ENCODE measurements at regions not wholly inside any gene's neighbourhood (a gene's known extent, or its start where the extent isn't known, plus 50 kb on each side); places are given as distances from the start of the nearest gene placed in this dataset.

DNA sequence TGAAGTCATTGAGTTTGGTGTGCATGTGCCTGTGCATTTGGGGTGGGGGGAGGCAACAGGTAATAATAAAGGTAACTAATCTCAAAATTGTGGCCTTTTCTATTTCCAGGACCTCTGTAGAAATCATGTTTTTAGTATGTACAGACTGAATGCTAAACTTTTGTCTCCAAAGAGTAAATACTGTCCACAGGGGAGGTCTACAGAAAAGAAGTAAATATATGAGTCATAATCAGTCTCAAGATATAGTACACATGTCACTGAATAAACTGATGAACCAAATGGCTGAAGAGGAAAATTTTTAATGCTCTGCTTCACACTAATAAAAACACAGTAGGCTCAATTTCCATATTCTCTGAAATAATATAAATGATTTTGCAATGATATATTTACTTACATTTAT, 440.4 kb upstream of the ZFP42 start:
- no peak overlapping the region for H3K27ac ChIP-seq
- CTCF ChIA-PET = no interaction called here
- TF ChIP-seq, protein P1, sequence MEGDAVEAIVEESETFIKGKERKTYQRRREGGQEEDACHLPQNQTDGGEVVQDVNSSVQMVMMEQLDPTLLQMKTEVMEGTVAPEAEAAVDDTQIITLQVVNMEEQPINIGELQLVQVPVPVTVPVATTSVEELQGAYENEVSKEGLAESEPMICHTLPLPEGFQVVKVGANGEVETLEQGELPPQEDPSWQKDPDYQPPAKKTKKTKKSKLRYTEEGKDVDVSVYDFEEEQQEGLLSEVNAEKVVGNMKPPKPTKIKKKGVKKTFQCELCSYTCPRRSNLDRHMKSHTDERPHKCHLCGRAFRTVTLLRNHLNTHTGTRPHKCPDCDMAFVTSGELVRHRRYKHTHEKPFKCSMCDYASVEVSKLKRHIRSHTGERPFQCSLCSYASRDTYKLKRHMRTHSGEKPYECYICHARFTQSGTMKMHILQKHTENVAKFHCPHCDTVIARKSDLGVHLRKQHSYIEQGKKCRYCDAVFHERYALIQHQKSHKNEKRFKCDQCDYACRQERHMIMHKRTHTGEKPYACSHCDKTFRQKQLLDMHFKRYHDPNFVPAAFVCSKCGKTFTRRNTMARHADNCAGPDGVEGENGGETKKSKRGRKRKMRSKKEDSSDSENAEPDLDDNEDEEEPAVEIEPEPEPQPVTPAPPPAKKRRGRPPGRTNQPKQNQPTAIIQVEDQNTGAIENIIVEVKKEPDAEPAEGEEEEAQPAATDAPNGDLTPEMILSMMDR (conservative IDR thresholded peaks at IDR 0.05; ENCODE audit: low read depth) = no peak
- DNase-seq (ENCODE audit: low spot score) = no peak
- POLR2A ChIA-PET (ENCODE audit: low non-redundant PET) = no interaction called here

DNA sequence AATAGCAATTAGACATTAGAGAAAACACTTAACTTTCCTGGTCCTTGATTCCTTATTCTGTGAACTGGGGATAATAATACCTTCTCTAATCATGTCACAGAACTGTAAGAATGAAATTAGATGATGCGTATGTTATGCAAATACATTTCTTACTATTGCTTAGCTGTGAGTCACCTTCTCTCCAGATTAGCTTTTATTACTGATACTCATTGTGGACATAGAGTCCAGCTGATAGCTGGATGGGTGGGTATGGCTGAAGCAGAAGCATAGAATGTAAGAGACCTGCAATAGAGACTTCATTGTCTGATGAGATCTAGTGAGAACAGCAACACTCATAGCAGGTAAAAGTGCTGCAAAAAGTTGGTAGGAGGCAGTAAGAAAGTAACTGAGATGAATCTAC, 437.2 kb upstream of the ZFP42 start:
- H3K27ac ChIP-seq = no peak overlapping the region
- ChIA-PET POLR2A (ENCODE audit: low non-redundant PET) (no interaction called here), CTCF (no interaction called here)
- DNase-seq (ENCODE audit: low spot score) = no peak
- TF ChIP-seq, protein P1 (conservative IDR thresholded peaks at IDR 0.05; ENCODE audit: low read depth) = no peak

DNA sequence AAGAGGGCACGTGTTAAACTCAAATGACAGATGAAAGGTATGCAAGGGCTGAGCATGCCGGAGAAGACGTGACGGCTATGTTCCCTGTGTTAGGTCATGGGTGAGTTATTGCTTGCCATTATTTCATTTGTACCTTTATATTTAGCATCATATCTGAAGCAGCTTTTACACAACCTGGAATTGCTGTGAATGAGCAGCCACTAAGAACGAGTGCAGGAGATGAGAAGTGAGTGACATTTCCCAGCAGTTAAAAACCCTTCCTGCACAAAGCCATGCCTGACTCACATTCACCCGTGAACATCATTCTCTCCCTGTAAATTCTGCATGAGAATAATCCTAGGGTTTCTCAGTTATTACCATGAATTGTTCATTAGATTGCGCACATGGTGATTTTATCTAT, 433.2 kb upstream of the ZFP42 start:
- POLR2A ChIA-PET (ENCODE audit: low non-redundant PET) = no interaction called here
- TF ChIP-seq, protein P1 (conservative IDR thresholded peaks at IDR 0.05; ENCODE audit: low read depth) = no peak
- no peak overlapping the region for H3K27ac ChIP-seq
- CTCF ChIA-PET = interaction anchor here (0.6 kb wide), 1 partner anchor 1300 kb away, joined by 3 read pairs; no protein-coding TSS in a partner anchor
- DNase-seq (ENCODE audit: low spot score) = no peak

GRCh38 chr4:187565416-187565815, 430.2 kb upstream of the ZFP42 start:
- TF ChIP-seq, protein P1 (conservative IDR thresholded peaks at IDR 0.05; ENCODE audit: low read depth) = no peak
- POLR2A ChIA-PET (ENCODE audit: low non-redundant PET) = no interaction called here
- no peak for DNase-seq (ENCODE audit: low spot score)
- no peak overlapping the region for H3K27ac ChIP-seq
- CTCF ChIA-PET = no interaction called here

DNA sequence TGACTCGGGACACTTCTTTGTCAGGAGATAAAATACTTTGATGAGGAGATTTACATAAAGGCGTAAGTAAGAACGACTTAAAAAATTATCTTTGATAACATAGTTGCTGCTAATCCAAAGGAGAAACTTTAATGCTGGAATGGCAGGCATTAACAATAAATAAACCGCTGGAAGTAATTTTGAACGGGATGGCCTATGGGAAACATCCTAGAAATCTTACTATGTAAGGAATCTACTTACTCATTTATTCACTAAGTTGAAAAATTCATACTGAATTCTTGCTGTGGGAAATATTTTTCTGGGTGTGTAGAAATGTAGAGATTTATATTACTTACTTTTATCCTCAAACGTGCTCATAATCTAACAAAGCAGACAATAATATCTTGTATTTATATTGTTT, 425.7 kb upstream of the ZFP42 start:
- CTCF ChIA-PET = no interaction called here
- POLR2A ChIA-PET (ENCODE audit: low non-redundant PET) = no interaction called here
- no peak overlapping the region for H3K27ac ChIP-seq
- DNase-seq (ENCODE audit: low spot score) = no peak
- TF ChIP-seq, protein P1 (conservative IDR thresholded peaks at IDR 0.05; ENCODE audit: low read depth) = no peak

DNA sequence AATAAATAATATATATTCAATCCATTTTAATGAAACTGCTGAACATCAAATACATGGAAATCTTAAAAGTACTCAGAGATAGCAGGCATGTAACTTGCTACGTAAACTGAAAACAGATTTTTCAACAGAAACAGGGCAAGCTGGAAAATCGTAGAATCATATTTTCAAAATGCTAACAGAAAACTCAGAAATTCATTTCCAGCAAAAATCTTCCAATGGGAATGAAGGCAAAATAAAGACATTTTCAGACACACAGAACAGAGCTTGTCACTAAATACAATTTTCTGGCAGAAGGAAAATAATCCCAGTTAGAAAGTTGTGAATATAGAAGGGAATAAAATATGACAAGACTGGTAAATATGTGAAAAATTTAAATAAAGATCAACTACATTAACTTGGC, 419.9 kb upstream of the ZFP42 start:
- POLR2A ChIA-PET (ENCODE audit: low non-redundant PET) = no interaction called here
- CTCF ChIA-PET = no interaction called here
- H3K27ac ChIP-seq = no peak overlapping the region
- TF ChIP-seq, protein P1 (conservative IDR thresholded peaks at IDR 0.05; ENCODE audit: low read depth) = no peak
- DNase-seq (ENCODE audit: low spot score) = no peak

- ChIA-PET POLR2A (ENCODE audit: low non-redundant PET) (no interaction called here), CTCF (no interaction called here)
- TF ChIP-seq, protein P1 (conservative IDR thresholded peaks at IDR 0.05; ENCODE audit: low read depth) = no peak
- H3K27ac ChIP-seq = no peak overlapping the region
- DNase-seq (ENCODE audit: low spot score) = no peak
These were observed 418.8 kb upstream of the ZFP42 start for GRCh38 chr4:187576751-187577150.

Measured in RWPE1 (cell line).